DMS79 (cell line): ENCODE measurements at regions not wholly inside any gene's neighbourhood (a gene's known extent, or its start where the extent isn't known, plus 50 kb on each side); places are given as distances from the start of the nearest gene placed in this dataset.

Source experiments
- DNase-seq: peaks from one replicate; lab custom pipeline; 2025; lab: John Stamatoyannopoulos, UW

- DNase-seq, result no peak
These were observed 94.4 kb upstream of the PRDM1 start for GRCh38 chr6:105991561-105992314.

GRCh38 chr6:105990151-105990550 lies 96.0 kb upstream of the PRDM1 start:
- DNase-seq, result no peak

GRCh38 chr6:105988812-105989577 lies 97.1 kb upstream of the PRDM1 start:
- no peak for DNase-seq

- no peak for DNase-seq
These were observed 97.8 kb upstream of the PRDM1 start for GRCh38 chr6:105988321-105988720.

- no peak for DNase-seq
These were observed 98.6 kb upstream of the PRDM1 start for GRCh38 chr6:105987516-105987915.

- DNase-seq, result no peak
These were observed 99.1 kb upstream of the PRDM1 start for GRCh38 chr6:105986998-105987397.

GRCh38 chr6:105985816-105986632 lies 100.1 kb upstream of the PRDM1 start:
- DNase-seq, result no peak

GRCh38 chr6:105985098-105985815 lies 100.9 kb upstream of the PRDM1 start:
- DNase-seq, result peak; percentile 4

GRCh38 chr6:105983763-105984162 lies 102.4 kb upstream of the PRDM1 start:
- no peak for DNase-seq

- no peak for DNase-seq
These were observed 103.2 kb upstream of the PRDM1 start for GRCh38 chr6:105982761-105983540.

GRCh38 chr6:105981888-105982358 lies 104.2 kb upstream of the PRDM1 start:
- no peak for DNase-seq

- no peak for DNase-seq
These were observed 104.9 kb upstream of the PRDM1 start for GRCh38 chr6:105981002-105981887.

GRCh38 chr6:105978974-105979373 lies 107.2 kb upstream of the PRDM1 start:
- no peak for DNase-seq

GRCh38 chr6:105977934-105978504 lies 108.1 kb upstream of the PRDM1 start:
- no peak for DNase-seq

- DNase-seq, result no peak
These were observed 111.2 kb upstream of the PRDM1 start for GRCh38 chr6:105974986-105975385.

- no peak for DNase-seq
These were observed 113.7 kb upstream of the PRDM1 start for GRCh38 chr6:105972440-105972839.

GRCh38 chr6:105968603-105969333 lies 117.4 kb upstream of the PRDM1 start:
- no peak for DNase-seq

GRCh38 chr6:105967917-105968602 lies 118.1 kb upstream of the PRDM1 start:
- DNase-seq, result no peak
